Nephron progenitor cell (in vitro differentiated cells): ENCODE measurements at regions not wholly inside any gene's neighbourhood (a gene's known extent, or its start where the extent isn't known, plus 50 kb on each side); places are given as distances from the start of the nearest gene placed in this dataset.
"Not testable (repeated sequence)": the region's sequence is repeated elsewhere in the genome, so short reads cannot be mapped to it uniquely, and the experiment has no call there.

Source experiments
- DNase-seq: peaks from one replicate; pipeline ENCODE4 v3.0.0; 2021
- H3K27ac Mint-ChIP-seq: 2 replicates; pipeline ENCODE4 v1.8.0; 2021; ENCODE audit warnings: mild to moderate bottlenecking, moderate library complexity, mixed read lengths
- H3K27me3 Mint-ChIP-seq: 2 replicates; pipeline ENCODE4 v1.8.0; 2021; ENCODE audit warnings: mild to moderate bottlenecking, low read depth, mixed read lengths; ENCODE audit not compliant: poor library complexity
- H3K36me3 Mint-ChIP-seq: 2 replicates; pipeline ENCODE4 v1.8.0; 2021; ENCODE audit warnings: low read depth, mixed read lengths
- H3K4me1 Mint-ChIP-seq: 2 replicates; pipeline ENCODE4 v1.8.0; 2021; ENCODE audit warnings: mixed read lengths
- H3K4me3 Mint-ChIP-seq: 2 replicates; pipeline ENCODE4 v1.8.0; 2021; ENCODE audit warnings: mild to moderate bottlenecking, moderate library complexity, mixed read lengths
- H3K9me3 Mint-ChIP-seq: 2 replicates; pipeline ENCODE4 v1.8.0; 2021; ENCODE audit warnings: mild to moderate bottlenecking, moderate library complexity, mixed read lengths
- TF ChIP-seq, protein P1 (sequence below): fragments of 200-600 bp; sonication (generic); IDR thresholded peaks from 2 replicates; pipeline ENCODE4 v1.5.0; 2021; ENCODE audit warnings: antibody characterized with exemption

DNA sequence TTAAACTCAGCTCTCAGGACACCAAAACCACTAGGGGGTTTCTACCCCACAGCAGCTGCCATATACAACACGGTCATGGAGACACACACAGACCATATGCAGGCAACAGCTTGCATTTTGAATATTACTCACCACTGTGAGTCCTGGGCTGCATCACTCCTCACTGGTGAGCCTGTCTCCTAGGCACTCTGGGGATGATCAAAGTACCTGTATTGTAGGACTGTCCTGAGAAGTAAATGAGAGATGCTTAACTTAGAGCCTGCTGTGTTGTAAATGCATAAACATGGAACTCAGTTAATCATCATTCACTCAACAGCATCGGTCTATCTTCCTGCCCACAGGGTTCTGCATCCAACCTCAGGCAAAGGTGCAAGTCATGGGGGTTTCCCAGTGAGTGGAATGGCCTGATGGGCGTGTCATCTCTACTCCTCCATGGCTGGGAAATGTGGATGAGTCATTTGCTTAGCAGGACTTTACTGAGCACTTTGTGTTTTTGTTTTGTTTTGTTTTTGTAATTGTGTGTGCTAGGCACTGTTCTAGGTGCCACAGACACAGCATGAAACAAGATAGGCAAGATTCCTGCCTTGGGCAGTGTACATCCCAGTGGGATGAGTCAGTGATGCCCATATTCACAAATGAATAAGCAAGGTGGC lies 1141.2 kb upstream of the TMEM132C start:
- no peaks in the 10 kb centered on the region for H3K36me3 Mint-ChIP-seq
- H3K4me3 Mint-ChIP-seq, result no peak overlapping the region
- no peaks in the 10 kb centered on the region for H3K4me1 Mint-ChIP-seq
- DNase-seq, result no peak
- no peak overlapping the region for H3K27ac Mint-ChIP-seq
- TF ChIP-seq, protein P1, sequence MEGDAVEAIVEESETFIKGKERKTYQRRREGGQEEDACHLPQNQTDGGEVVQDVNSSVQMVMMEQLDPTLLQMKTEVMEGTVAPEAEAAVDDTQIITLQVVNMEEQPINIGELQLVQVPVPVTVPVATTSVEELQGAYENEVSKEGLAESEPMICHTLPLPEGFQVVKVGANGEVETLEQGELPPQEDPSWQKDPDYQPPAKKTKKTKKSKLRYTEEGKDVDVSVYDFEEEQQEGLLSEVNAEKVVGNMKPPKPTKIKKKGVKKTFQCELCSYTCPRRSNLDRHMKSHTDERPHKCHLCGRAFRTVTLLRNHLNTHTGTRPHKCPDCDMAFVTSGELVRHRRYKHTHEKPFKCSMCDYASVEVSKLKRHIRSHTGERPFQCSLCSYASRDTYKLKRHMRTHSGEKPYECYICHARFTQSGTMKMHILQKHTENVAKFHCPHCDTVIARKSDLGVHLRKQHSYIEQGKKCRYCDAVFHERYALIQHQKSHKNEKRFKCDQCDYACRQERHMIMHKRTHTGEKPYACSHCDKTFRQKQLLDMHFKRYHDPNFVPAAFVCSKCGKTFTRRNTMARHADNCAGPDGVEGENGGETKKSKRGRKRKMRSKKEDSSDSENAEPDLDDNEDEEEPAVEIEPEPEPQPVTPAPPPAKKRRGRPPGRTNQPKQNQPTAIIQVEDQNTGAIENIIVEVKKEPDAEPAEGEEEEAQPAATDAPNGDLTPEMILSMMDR, result no peak
- no peaks in the 10 kb centered on the region for H3K9me3 Mint-ChIP-seq
- peaks cover 7% of the 10 kb centered on the region for H3K27me3 Mint-ChIP-seq

DNA sequence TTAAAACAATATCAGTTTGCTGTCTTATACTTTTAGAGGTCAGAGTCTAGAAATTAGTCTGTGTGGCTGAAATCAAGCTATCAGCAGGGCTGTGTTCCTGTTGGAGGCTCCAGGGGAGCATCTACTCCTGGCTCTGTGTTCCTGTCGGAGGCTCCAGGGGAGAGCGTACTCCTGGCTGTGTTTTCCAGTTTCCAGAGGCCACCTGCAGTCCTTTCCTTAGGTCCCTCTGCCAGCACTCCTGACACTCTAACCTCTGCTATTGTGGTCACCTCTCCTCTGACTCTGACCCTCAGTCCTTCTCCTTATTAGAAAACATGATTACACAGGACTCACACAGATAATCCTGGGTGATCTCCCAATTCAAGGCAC lies 1140.7 kb upstream of the TMEM132C start:
- Mint-ChIP-seq H3K4me3 (no peak overlapping the region), H3K9me3 (no peaks in the 10 kb centered on the region), H3K4me1 (no peaks in the 10 kb centered on the region), H3K27ac (no peak overlapping the region), H3K36me3 (no peaks in the 10 kb centered on the region), H3K27me3 (peaks cover 7% of the 10 kb centered on the region)
- no peak for DNase-seq
- TF ChIP-seq, protein P1, result no peak

GRCh38 chr12:127127897-127128296 lies 1139.1 kb upstream of the TMEM132C start:
- no peak for DNase-seq
- H3K4me3 Mint-ChIP-seq, result no peak overlapping the region
- H3K27me3 Mint-ChIP-seq, result peaks cover 4% of the 10 kb centered on the region
- no peak overlapping the region for H3K27ac Mint-ChIP-seq
- TF ChIP-seq, protein P1, result no peak
- H3K36me3 Mint-ChIP-seq, result no peaks in the 10 kb centered on the region
- H3K4me1 Mint-ChIP-seq, result no peaks in the 10 kb centered on the region
- H3K9me3 Mint-ChIP-seq, result no peaks in the 10 kb centered on the region

DNA sequence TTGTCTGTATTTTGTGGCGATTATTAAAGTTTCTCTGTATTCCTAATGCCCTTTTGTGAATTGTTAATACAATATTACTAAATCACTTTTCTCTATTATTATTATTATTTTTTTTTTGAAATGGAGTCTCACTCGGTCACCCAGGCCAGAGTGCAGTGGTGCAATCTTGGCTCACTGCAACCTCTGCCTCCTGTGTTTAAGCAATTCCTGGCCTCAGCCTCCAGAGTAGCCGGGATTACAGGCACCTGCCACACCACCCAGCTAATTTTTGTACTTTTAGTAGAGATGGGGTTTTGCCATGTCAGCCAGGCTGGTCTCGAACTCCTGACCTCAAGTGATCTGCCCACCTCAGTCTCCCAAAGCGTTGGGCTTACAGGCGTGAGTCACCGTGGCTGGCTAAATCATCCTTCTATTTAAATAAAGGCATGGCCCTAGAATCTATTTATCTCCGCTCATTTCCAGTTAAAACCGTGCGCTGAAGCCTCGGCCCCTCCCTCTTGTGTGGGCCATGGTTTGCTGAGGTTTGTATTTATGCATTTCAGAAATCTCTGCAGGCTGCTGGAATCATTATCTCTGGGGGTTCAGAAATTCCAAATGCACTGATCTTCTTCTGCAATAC lies 1136.4 kb upstream of the TMEM132C start:
- H3K9me3 Mint-ChIP-seq, result peaks cover 4% of the 10 kb centered on the region
- H3K36me3 Mint-ChIP-seq, result no peaks in the 10 kb centered on the region
- no peak overlapping the region for H3K4me3 Mint-ChIP-seq
- H3K4me1 Mint-ChIP-seq, result no peaks in the 10 kb centered on the region
- peaks cover 8% of the 10 kb centered on the region for H3K27me3 Mint-ChIP-seq
- TF ChIP-seq, protein P1, result no peak
- DNase-seq, result no peak
- no peak overlapping the region for H3K27ac Mint-ChIP-seq

DNA sequence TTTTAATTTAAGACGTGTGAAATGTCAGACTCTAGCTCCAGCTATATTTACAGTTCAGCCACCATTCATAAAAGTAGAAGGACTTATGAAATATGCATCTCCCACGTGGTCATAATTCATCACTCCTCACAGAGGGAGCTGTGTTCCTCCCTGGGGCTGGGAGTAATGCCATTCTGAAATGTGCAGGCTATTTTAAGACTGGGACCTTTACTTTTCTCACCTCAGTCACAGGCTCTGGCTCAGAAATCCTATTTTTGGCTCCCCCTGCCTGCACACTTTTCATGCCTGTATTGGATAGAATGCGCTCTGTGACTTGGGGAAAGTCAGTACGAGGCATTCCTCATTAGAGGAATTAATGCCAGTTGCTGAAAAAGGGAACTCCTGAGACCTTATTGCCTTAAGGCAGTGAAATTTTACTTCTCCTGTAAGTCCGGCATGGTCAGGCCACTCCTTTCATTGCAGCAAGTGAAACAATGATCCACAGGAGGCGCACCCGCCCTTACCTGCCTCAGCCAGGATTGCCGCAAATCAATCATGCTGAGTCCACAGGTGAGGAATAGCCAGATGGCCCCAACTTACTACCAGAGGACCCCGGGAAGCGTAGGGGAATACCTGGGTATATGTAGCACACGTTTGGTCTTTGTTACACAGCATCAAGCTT lies 1133.2 kb upstream of the TMEM132C start:
- Mint-ChIP-seq H3K9me3 (peaks cover 17% of the 10 kb centered on the region), H3K36me3 (no peaks in the 10 kb centered on the region), H3K27ac (no peak overlapping the region), H3K4me3 (no peak overlapping the region), H3K4me1 (no peaks in the 10 kb centered on the region), H3K27me3 (peaks cover 5% of the 10 kb centered on the region)
- TF ChIP-seq, protein P1, result no peak
- no peak for DNase-seq

GRCh38 chr12:127140864-127141484 lies 1126.0 kb upstream of the TMEM132C start:
- Mint-ChIP-seq H3K27me3 (peaks cover 15% of the 10 kb centered on the region), H3K9me3 (peaks cover 38% of the 10 kb centered on the region)
- not testable (repeated sequence) for H3K4me1 Mint-ChIP-seq, H3K4me3 Mint-ChIP-seq, H3K36me3 Mint-ChIP-seq, DNase-seq, H3K27ac Mint-ChIP-seq
